HEK293T (cell line): ENCODE measurements at regions not wholly inside any gene's neighbourhood (a gene's known extent, or its start where the extent isn't known, plus 50 kb on each side); places are given as distances from the start of the nearest gene placed in this dataset.

Experiments
- CTCF ChIA-PET: fragments of 350-600 bp; formaldehyde crosslinking; extraction: SDS; loops from one replicate; lab custom pipeline; 2021; ENCODE audit warnings: antibody characterized with exemption, inconsistent platforms; lab: Yijun Ruan, JAX
- POLR2A ChIA-PET: fragments of 350-600 bp; formaldehyde crosslinking; extraction: SDS; loops from one replicate; lab custom pipeline; 2020; ENCODE audit warnings: antibody characterized with exemption, inconsistent platforms; lab: Yijun Ruan, JAX
- DNase-seq: peaks from one replicate; pipeline ENCODE4 v3.0.0; 2012; ENCODE audit warnings: mixed read lengths; ENCODE audit errors: extremely low spot score
- ARNT ChIP-seq: fragments of 450-650 bp; IDR thresholded peaks from 2 replicates; pipeline ENCODE4 v1.6.1; 2017; ENCODE audit warnings: mild to moderate bottlenecking
- BHLHE40 ChIP-seq: fragments of 450-650 bp; IDR thresholded peaks from 2 replicates; pipeline ENCODE4 v1.6.1; 2016; ENCODE audit warnings: mild to moderate bottlenecking, moderate library complexity, borderline replicate concordance
- CTBP1 ChIP-seq: fragments of 450-650 bp; IDR thresholded peaks from 2 replicates; pipeline ENCODE4 v1.6.1; 2016; ENCODE audit warnings: borderline replicate concordance
- ELF4 ChIP-seq: fragments of 450-650 bp; IDR thresholded peaks from 2 replicates; pipeline ENCODE4 v1.6.1; 2017; ENCODE audit warnings: antibody characterized with exemption
- FOXA1 ChIP-seq: fragments of 450-650 bp; IDR thresholded peaks from 2 replicates; pipeline ENCODE4 v1.6.1; 2016; ENCODE audit warnings: mild to moderate bottlenecking
- FOXK2 ChIP-seq: fragments of 450-650 bp; IDR thresholded peaks from 2 replicates; pipeline ENCODE4 v1.6.1; 2016; ENCODE audit warnings: mild to moderate bottlenecking
- FOXM1 ChIP-seq: fragments of 450-650 bp; IDR thresholded peaks from 2 replicates; pipeline ENCODE4 v1.6.1; 2017; ENCODE audit warnings: mild to moderate bottlenecking, borderline replicate concordance
- HDGF ChIP-seq: fragments of 450-650 bp; IDR thresholded peaks from 2 replicates; pipeline ENCODE4 v1.6.1; 2017; ENCODE audit warnings: antibody characterized with exemption, borderline replicate concordance
- L3MBTL2 ChIP-seq: fragments of 450-650 bp; conservative IDR thresholded peaks from 2 replicates; pipeline ENCODE4 v1.6.1; 2016; ENCODE audit warnings: mild to moderate bottlenecking
- LEF1 ChIP-seq: fragments of 450-650 bp; IDR thresholded peaks from 2 replicates; pipeline ENCODE4 v1.6.1; 2017; ENCODE audit warnings: mild to moderate bottlenecking, borderline replicate concordance
- NFRKB ChIP-seq: fragments of 450-650 bp; IDR thresholded peaks from 2 replicates; pipeline ENCODE4 v1.6.1; 2016; ENCODE audit warnings: mild to moderate bottlenecking, moderate library complexity
- PKNOX1 ChIP-seq: fragments of 450-650 bp; IDR thresholded peaks from 2 replicates; pipeline ENCODE4 v1.6.1; 2016
- SP1 ChIP-seq: fragments of 450-650 bp; IDR thresholded peaks from 2 replicates; pipeline ENCODE4 v1.6.1; 2017
- SUZ12 ChIP-seq: fragments of 450-650 bp; IDR thresholded peaks from 2 replicates; pipeline ENCODE4 v1.6.1; 2016; ENCODE audit warnings: mild to moderate bottlenecking
- TARDBP ChIP-seq: fragments of 450-650 bp; IDR thresholded peaks from 2 replicates; pipeline ENCODE4 v1.6.1; 2016
- ZNF384 ChIP-seq: fragments of 450-650 bp; IDR thresholded peaks from 2 replicates; pipeline ENCODE4 v1.6.1; 2016

GRCh38 chr1:238350471-238350870 lies 459.7 kb upstream of the ZP4 start:
- CTCF ChIA-PET, result no interaction called here
- DNase-seq, result no peak
- POLR2A ChIA-PET, result no interaction called here
- TF ChIP-seq BHLHE40, result no peak
- no peak for TF ChIP-seq ELF4
- TF ChIP-seq ARNT, result no peak
- TF ChIP-seq FOXK2, result no peak
- no peak for TF ChIP-seq NFRKB
- no peak for TF ChIP-seq SP1
- no peak for TF ChIP-seq HDGF
- no peak for TF ChIP-seq SUZ12
- TF ChIP-seq CTBP1, result no peak
- TF ChIP-seq ZNF384, result no peak
- TF ChIP-seq L3MBTL2, result no peak
- no peak for TF ChIP-seq FOXM1
- no peak for TF ChIP-seq LEF1
- no peak for TF ChIP-seq FOXA1
- no peak for TF ChIP-seq PKNOX1
- TF ChIP-seq TARDBP, result no peak

- POLR2A ChIA-PET, result no interaction called here
- CTCF ChIA-PET, result no interaction called here
- TF ChIP-seq FOXK2 (no peak), ZNF384 (no peak), NFRKB (no peak), ELF4 (no peak), CTBP1 (no peak), LEF1 (no peak), FOXM1 (no peak), PKNOX1 (no peak), ARNT (no peak), SP1 (no peak), FOXA1 (no peak), SUZ12 (no peak), BHLHE40 (no peak), HDGF (no peak), L3MBTL2 (no peak), TARDBP (no peak)
- DNase-seq, result no peak
Measured at GRCh38 chr1:238346340-238346739, 455.6 kb upstream of the ZP4 start.

GRCh38 chr1:238345837-238346236 lies 455.1 kb upstream of the ZP4 start:
- ChIA-PET CTCF (no interaction called here), POLR2A (no interaction called here)
- TF ChIP-seq ZNF384 (no peak), FOXA1 (no peak), BHLHE40 (no peak), HDGF (no peak), NFRKB (no peak), LEF1 (no peak)
- DNase-seq, result no peak

GRCh38 chr1:238343852-238344251 lies 453.1 kb upstream of the ZP4 start:
- CTCF ChIA-PET, result no interaction called here
- DNase-seq, result no peak
- TF ChIP-seq FOXK2 (no peak), L3MBTL2 (no peak)

GRCh38 chr1:238341395-238341794 lies 450.7 kb upstream of the ZP4 start:
- CTCF ChIA-PET, result no interaction called here

More at GRCh38 chr1:238343852-238344251, 453.1 kb upstream of the ZP4 start:
- POLR2A ChIA-PET, result no interaction called here

GRCh38 chr1:238340989-238341388 lies 450.3 kb upstream of the ZP4 start:
- POLR2A ChIA-PET, result no interaction called here
- CTCF ChIA-PET, result no interaction called here
- TF ChIP-seq FOXA1 (no peak), NFRKB (no peak), L3MBTL2 (no peak), SP1 (no peak), FOXK2 (no peak), CTBP1 (no peak), ZNF384 (no peak), PKNOX1 (no peak), ELF4 (no peak), BHLHE40 (no peak), FOXM1 (no peak), SUZ12 (no peak), HDGF (no peak), ARNT (no peak)
- DNase-seq, result peak; percentile 18

More at GRCh38 chr1:238341395-238341794, 450.7 kb upstream of the ZP4 start:
- POLR2A ChIA-PET, result no interaction called here
- TF ChIP-seq FOXM1 (no peak), HDGF (no peak), FOXA1 (no peak), L3MBTL2 (no peak)
- no peak for DNase-seq

GRCh38 chr1:238336531-238336930 lies 445.8 kb upstream of the ZP4 start:
- no peak for DNase-seq
- ChIA-PET POLR2A (no interaction called here), CTCF (no interaction called here)
- 0 out of 2 replicates have a peak, but pooled peaks have one; percentile 8 for TF ChIP-seq PKNOX1
- TF ChIP-seq NFRKB, result no peak
